ENCODE measurements at regions not wholly inside any gene's neighbourhood (a gene's known extent, or its start where the extent isn't known, plus 50 kb on each side); places are given as distances from the start of the nearest gene placed in this dataset.
"Not testable (repeated sequence)": the region's sequence is repeated elsewhere in the genome, so short reads cannot be mapped to it uniquely, and the experiment has no call there.

- Mint-ChIP-seq H3K27ac (no peak overlapping the region), H3K36me3 (peaks cover 6% of the 10 kb centered on the region), H3K27me3 (no peaks in the 10 kb centered on the region), H3K4me3 (no peak overlapping the region), H3K4me1 (no peaks in the 10 kb centered on the region), H3K9me3 (ENCODE audit: low read depth) (no peaks in the 10 kb centered on the region)
- CTCF ChIA-PET = no interaction called here
- ATAC-seq (no peak), DNase-seq (no peak)
Measured at GRCh38 chr17:63181856-63182255, 215.8 kb downstream of the TANC2 start.

GRCh38 chr17:63185420-63185819 is 219.4 kb downstream of the TANC2 start:
- no peak for ATAC-seq
- Mint-ChIP-seq H3K36me3 (peaks cover 5% of the 10 kb centered on the region), H3K9me3 (ENCODE audit: low read depth) (peaks cover 2% of the 10 kb centered on the region), H3K27ac (no peak overlapping the region), H3K4me3 (no peak overlapping the region), H3K27me3 (no peaks in the 10 kb centered on the region), H3K4me1 (peaks cover 4% of the 10 kb centered on the region)
- CTCF ChIA-PET = no interaction called here
- DNase-seq = no peak

DNA sequence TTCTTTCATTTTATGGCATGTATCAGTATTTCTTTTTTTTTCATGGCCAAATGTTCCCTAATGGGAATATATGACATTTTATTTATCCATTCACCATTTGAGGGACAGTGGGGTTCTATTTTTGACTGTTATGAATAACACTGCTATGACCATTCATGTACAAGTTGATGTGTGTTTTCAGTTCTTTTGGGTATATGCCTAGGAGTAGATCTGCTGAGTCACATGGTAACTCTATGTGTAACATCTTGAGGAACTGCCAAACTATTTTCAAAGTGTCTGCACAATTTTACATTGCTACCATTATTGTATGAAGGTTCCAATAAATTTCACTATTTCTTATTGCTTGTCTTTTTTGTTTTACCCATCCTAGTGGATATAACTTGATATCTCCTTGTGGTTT is 223.0 kb downstream of the TANC2 start:
- CTCF ChIA-PET = no interaction called here
- no peaks in the 10 kb centered on the region for H3K27me3 Mint-ChIP-seq

GRCh38 chr17:63189930-63190329 is 223.9 kb downstream of the TANC2 start:
- H3K27me3 Mint-ChIP-seq = no peaks in the 10 kb centered on the region
- no peak overlapping the region for H3K4me3 Mint-ChIP-seq
- H3K4me1 Mint-ChIP-seq = peaks cover 4% of the 10 kb centered on the region
- CTCF ChIA-PET = no interaction called here
- no peak for ATAC-seq
- H3K36me3 Mint-ChIP-seq = peaks cover 3% of the 10 kb centered on the region
- DNase-seq = no peak
- peaks cover 2% of the 10 kb centered on the region for H3K9me3 Mint-ChIP-seq (ENCODE audit: low read depth)
- H3K27ac Mint-ChIP-seq = no peak overlapping the region

More for the DNA sequence above, 223.0 kb downstream of the TANC2 start:
- Mint-ChIP-seq H3K9me3 (ENCODE audit: low read depth) (peaks cover 2% of the 10 kb centered on the region), H3K36me3 (peaks cover 3% of the 10 kb centered on the region), H3K27ac (no peak overlapping the region), H3K4me1 (peaks cover 4% of the 10 kb centered on the region), H3K4me3 (no peak overlapping the region)
- ATAC-seq = no peak
- DNase-seq = no peak

DNA sequence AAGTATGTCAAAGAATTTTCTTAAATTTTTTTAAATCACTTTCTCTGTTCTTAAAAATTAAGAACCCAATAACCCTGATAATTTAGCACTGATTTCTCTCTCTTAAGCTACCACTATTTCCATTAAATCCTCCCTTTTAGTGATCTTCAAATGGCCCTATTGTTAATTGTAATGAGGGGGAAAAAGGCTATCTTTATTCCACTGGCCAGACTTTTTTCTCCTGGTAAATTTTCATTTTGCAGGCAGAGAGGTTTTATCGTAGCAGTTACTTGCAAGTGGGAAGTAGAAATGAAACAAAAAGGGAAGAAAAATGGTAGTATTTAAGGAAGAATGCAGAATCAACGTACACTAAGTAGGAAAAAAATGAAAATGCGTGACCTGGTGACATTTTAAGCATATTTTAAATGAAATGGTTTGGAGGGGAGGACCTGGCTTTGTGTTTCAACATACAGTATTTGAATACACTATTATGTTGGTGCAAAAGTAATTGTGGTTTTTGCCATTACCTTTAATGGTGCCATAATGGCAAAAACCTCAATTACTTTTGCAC is 224.9 kb downstream of the TANC2 start:
- peaks cover 4% of the 10 kb centered on the region for H3K4me1 Mint-ChIP-seq
- no peak overlapping the region for H3K4me3 Mint-ChIP-seq
- H3K27ac Mint-ChIP-seq = no peak overlapping the region
- CTCF ChIA-PET = interaction anchor here (0.6 to 0.7 kb wide), 2 partner anchors 8 to 286 kb away, joined by 3 read pairs; no protein-coding TSS in a partner anchor
- ATAC-seq (no peak), DNase-seq (no peak)
- peaks cover 2% of the 10 kb centered on the region for H3K9me3 Mint-ChIP-seq (ENCODE audit: low read depth)
- no peaks in the 10 kb centered on the region for H3K27me3 Mint-ChIP-seq
- H3K36me3 Mint-ChIP-seq = peaks cover 9% of the 10 kb centered on the region

DNA sequence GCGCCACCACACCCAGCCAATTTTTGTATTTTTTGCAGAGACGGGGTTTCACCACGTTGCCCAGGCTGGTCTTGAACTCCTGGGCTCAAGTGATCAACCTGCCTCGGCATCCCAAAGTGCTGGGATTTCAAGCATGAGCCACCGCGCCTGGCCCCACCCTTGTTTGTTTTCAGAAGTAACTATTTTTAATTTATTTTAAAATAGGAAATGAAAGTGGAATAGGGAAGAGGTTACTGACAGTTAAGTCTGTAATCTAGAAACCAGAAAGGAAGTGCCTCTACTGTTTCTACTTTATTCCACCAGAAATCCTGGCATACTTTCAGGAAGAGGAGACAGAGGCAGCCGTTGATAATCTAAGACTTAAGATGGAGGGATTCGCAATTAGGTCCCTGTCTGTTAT is 225.6 kb downstream of the TANC2 start:
- CTCF ChIA-PET = no interaction called here
- Mint-ChIP-seq H3K4me1 (peaks cover 7% of the 10 kb centered on the region), H3K27me3 (no peaks in the 10 kb centered on the region), H3K4me3 (no peak overlapping the region), H3K9me3 (ENCODE audit: low read depth) (peaks cover 2% of the 10 kb centered on the region), H3K27ac (no peak overlapping the region), H3K36me3 (peaks cover 9% of the 10 kb centered on the region)
- DNase-seq = no peak
- ATAC-seq = no peak

- H3K27me3 Mint-ChIP-seq = no peaks in the 10 kb centered on the region
- H3K4me3 Mint-ChIP-seq = no peak overlapping the region
- DNase-seq (no peak), ATAC-seq (no peak)
- H3K36me3 Mint-ChIP-seq = peaks cover 10% of the 10 kb centered on the region
- peaks cover 16% of the 10 kb centered on the region for H3K4me1 Mint-ChIP-seq
- CTCF ChIA-PET = interaction anchor here (0.6 kb wide), 1 partner anchor 240 kb away, joined by 3 read pairs; no protein-coding TSS in a partner anchor
- H3K27ac Mint-ChIP-seq = no peak overlapping the region
- no peaks in the 10 kb centered on the region for H3K9me3 Mint-ChIP-seq (ENCODE audit: low read depth)
Measured at GRCh38 chr17:63193827-63194226, 227.8 kb downstream of the TANC2 start.

- Mint-ChIP-seq H3K4me1 (peaks cover 12% of the 10 kb centered on the region), H3K27ac (peak overlapping the region; percentile 84), H3K4me3 (peak overlapping the region; percentile 45)
Measured at GRCh38 chr17:63196772-63197335, 230.8 kb downstream of the TANC2 start.

GRCh38 chr17:63203652-63204051 is 237.6 kb downstream of the TANC2 start:
- DNase-seq = no peak
- no peak for ATAC-seq
- H3K36me3 Mint-ChIP-seq = peaks cover 7% of the 10 kb centered on the region
- H3K27ac Mint-ChIP-seq = no peak overlapping the region
- CTCF ChIA-PET = no interaction called here
- no peaks in the 10 kb centered on the region for H3K27me3 Mint-ChIP-seq
- H3K9me3 Mint-ChIP-seq (ENCODE audit: low read depth) = peaks cover 4% of the 10 kb centered on the region
- H3K4me1 Mint-ChIP-seq = no peaks in the 10 kb centered on the region
- no peak overlapping the region for H3K4me3 Mint-ChIP-seq

More at GRCh38 chr17:63196772-63197335, 230.8 kb downstream of the TANC2 start:
- ATAC-seq = no peak
- DNase-seq = no peak
- peaks cover 10% of the 10 kb centered on the region for H3K36me3 Mint-ChIP-seq
- no peaks in the 10 kb centered on the region for H3K9me3 Mint-ChIP-seq (ENCODE audit: low read depth)
- CTCF ChIA-PET = interaction anchor here (1.5 kb wide), 1 partner anchor 210 kb away, joined by 6 read pairs; no protein-coding TSS in a partner anchor
- no peaks in the 10 kb centered on the region for H3K27me3 Mint-ChIP-seq

- H3K4me1 Mint-ChIP-seq = no peaks in the 10 kb centered on the region
- no peak overlapping the region for H3K4me3 Mint-ChIP-seq
- no peak overlapping the region for H3K27ac Mint-ChIP-seq
- no peaks in the 10 kb centered on the region for H3K9me3 Mint-ChIP-seq (ENCODE audit: low read depth)
- DNase-seq = no peak
- peaks cover 2% of the 10 kb centered on the region for H3K36me3 Mint-ChIP-seq
- no peak for ATAC-seq
- H3K27me3 Mint-ChIP-seq = no peaks in the 10 kb centered on the region
- CTCF ChIA-PET = interaction anchor here (1.0 kb wide), 1 partner anchor 98 kb away, joined by 4 read pairs; no protein-coding TSS in a partner anchor
Measured at GRCh38 chr17:63221939-63222338, 224.2 kb downstream of the CYB561 start.

GRCh38 chr17:63222655-63223054 is 223.5 kb downstream of the CYB561 start:
- H3K36me3 Mint-ChIP-seq = peaks cover 2% of the 10 kb centered on the region
- H3K9me3 Mint-ChIP-seq (ENCODE audit: low read depth) = no peaks in the 10 kb centered on the region
- H3K4me3 Mint-ChIP-seq = no peak overlapping the region
- H3K27me3 Mint-ChIP-seq = no peaks in the 10 kb centered on the region
- CTCF ChIA-PET = interaction anchor here (1.0 kb wide), 1 partner anchor 97 kb away, joined by 4 read pairs; no protein-coding TSS in a partner anchor
- H3K27ac Mint-ChIP-seq = no peak overlapping the region
- no peak for DNase-seq
- no peaks in the 10 kb centered on the region for H3K4me1 Mint-ChIP-seq
- ATAC-seq = no peak

DNA sequence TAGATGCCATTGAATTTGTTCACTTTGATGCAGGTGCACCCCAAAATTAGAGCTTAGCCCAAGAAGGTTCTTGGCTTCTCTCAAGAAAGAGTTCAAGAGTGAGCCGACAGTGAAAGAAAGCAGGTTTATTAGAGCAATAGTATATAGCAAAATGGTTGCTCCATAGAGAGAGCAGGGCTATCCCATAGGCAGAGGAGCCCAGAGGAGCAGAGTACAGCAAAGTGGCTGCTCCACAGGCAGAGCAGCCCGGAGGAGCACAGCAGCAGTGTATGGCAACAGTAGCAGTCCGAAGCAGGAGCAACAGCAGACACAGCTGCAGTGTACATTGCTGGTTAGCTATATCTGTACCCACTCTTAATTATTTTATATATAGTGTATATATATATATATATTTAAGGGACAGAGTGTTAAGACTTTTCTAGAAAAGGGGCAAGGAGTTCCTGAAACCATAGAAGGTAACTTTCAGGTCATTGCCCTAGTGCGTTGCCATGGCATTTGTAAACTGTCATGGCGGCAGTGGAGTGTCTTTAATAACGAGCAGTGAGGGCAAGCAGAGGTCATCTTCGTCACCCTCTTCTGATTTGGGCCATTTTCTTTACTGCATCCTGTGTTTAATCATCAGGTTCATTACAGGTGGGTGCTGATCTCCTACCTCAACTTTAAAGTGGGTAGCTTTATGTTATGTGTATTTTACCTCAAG is 222.7 kb downstream of the CYB561 start:
- no peak for ATAC-seq
- H3K4me1 Mint-ChIP-seq = no peaks in the 10 kb centered on the region
- CTCF ChIA-PET = no interaction called here
- no peaks in the 10 kb centered on the region for H3K27me3 Mint-ChIP-seq
- no peak for DNase-seq
- H3K4me3 Mint-ChIP-seq = no peak overlapping the region
- H3K9me3 Mint-ChIP-seq (ENCODE audit: low read depth) = no peaks in the 10 kb centered on the region
- H3K36me3 Mint-ChIP-seq = peaks cover 2% of the 10 kb centered on the region
- no peak overlapping the region for H3K27ac Mint-ChIP-seq

DNA sequence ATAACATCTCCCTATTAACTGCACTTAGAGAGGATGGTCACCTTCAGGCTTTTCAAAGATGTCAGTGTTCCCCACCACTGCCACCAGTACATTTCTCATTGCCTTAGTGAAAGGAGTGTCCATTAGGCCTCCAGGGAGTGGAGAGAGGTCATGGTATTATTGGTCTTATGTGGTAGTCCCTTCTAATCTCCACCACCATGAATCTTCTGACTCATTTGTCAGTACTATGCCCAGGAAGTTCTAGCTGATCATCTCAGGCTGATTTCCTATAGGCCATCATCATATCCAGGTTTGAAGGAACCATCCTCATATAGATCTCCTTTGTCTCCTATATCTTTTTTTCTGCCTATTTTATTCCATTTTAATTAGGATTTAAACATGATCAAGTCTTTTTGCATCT is 221.5 kb downstream of the CYB561 start:
- Mint-ChIP-seq H3K36me3 (peaks cover 2% of the 10 kb centered on the region), H3K4me3 (no peak overlapping the region)

DNA sequence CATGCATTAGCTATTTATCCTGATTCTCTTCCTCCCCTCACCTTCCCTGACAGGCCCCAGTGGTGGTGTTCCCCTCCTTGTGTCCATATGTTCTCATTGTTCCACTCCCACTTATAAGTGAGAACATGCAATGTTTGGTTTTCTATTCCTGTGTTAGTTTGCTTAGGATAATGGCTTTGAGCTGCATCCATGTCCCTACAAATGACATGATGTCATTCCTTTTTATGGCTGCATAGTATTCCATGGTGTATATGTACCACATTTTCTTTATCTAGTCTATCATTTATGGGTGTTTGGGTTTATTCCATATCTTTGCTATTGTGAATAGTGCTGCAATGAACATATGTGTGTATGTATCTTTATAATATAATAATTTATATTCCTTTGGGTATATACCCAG is 219.4 kb downstream of the CYB561 start:
- H3K27me3 Mint-ChIP-seq; H3K27ac Mint-ChIP-seq; H3K4me3 Mint-ChIP-seq; DNase-seq; H3K4me1 Mint-ChIP-seq; ATAC-seq; CTCF ChIA-PET; H3K9me3 Mint-ChIP-seq (ENCODE audit: low read depth): not testable (repeated sequence)
- peaks cover 12% of the 10 kb centered on the region for H3K36me3 Mint-ChIP-seq

More for the DNA sequence above, 221.5 kb downstream of the CYB561 start:
- Mint-ChIP-seq H3K9me3 (ENCODE audit: low read depth) (no peaks in the 10 kb centered on the region), H3K27me3 (no peaks in the 10 kb centered on the region), H3K27ac (no peak overlapping the region), H3K4me1 (no peaks in the 10 kb centered on the region)
- DNase-seq (no peak), ATAC-seq (no peak)
- CTCF ChIA-PET = no interaction called here

All from activated CD8-positive, alpha-beta memory T cell treated with anti-CD3 and anti-CD28 coated beads, Interleukin-2, amount 10 ng/mL, durations not matched to agents 7 days and 5 days (primary cell).